NT2/D1 (cell line): ENCODE measurements at regions not wholly inside any gene's neighbourhood (a gene's known extent, or its start where the extent isn't known, plus 50 kb on each side); places are given as distances from the start of the nearest gene placed in this dataset.

Experiments used
- DNase-seq: peaks from one replicate; pipeline ENCODE4 v3.0.0-alpha.2; 2011; ENCODE audit warnings: low read depth, low spot score
- H3K27me3 ChIP-seq: 2 replicates; pipeline ENCODE4 v1.6.0; 2011; ENCODE audit warnings: mild to moderate bottlenecking; ENCODE audit not compliant: insufficient read length, insufficient read depth
- H3K36me3 ChIP-seq: 2 replicates; pipeline ENCODE4 v1.6.1; 2011; ENCODE audit warnings: mild to moderate bottlenecking, low read length, mixed read lengths; ENCODE audit not compliant: insufficient read depth, insufficient read length
- H3K4me1 ChIP-seq: 2 replicates; pipeline ENCODE4 v1.5.1; 2011; ENCODE audit not compliant: insufficient read depth, insufficient read length
- H3K4me3 ChIP-seq: 2 replicates; pipeline ENCODE4 v1.5.1; 2011; ENCODE audit warnings: low read depth; ENCODE audit not compliant: insufficient read length
- H3K9ac ChIP-seq: 2 replicates; pipeline ENCODE4 v1.6.0; 2011; ENCODE audit warnings: low read depth; ENCODE audit not compliant: insufficient read length
- H3K9me3 ChIP-seq: 2 replicates; pipeline ENCODE4 v1.5.1; 2011; ENCODE audit warnings: mild to moderate bottlenecking, low read length; ENCODE audit not compliant: insufficient read depth
- SUZ12 ChIP-seq: IDR thresholded peaks from 2 replicates; pipeline ENCODE4 v1.6.1; 2011; ENCODE audit not compliant: insufficient read length, insufficient read depth; ENCODE audit errors: extremely low read depth
- YY1 ChIP-seq: IDR thresholded peaks from 2 replicates; pipeline ENCODE4 v1.6.1; 2011; ENCODE audit not compliant: insufficient read length, insufficient read depth
- ZNF274 ChIP-seq: IDR thresholded peaks from 2 replicates; pipeline ENCODE4 v1.6.1; 2011; ENCODE audit warnings: mild to moderate bottlenecking, low read depth, low read length

DNA sequence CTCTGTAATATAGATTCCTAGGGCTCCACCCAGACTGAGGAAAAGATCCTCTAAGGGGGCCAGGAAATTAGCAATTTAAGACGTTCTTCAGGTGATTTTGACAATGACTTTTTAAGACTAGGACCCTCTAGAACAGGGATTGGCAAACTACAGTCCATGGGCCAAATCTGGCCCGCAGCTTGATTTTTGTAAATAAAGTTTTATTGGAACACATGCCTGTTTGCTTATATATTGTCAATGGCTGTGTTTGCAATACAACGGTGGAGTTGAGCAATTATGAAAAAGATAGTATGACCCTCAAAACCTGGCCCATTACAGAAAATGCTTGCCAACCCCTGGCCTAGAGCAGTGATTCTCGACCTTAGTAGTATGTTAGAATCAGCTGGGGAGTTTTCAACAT lies 181.9 kb downstream of the SOX9 start:
- H3K4me1 ChIP-seq: no peaks in the 10 kb centered on the region
- TF ChIP-seq YY1 (no peak), SUZ12 (no peak), ZNF274 (no peak)

DNA sequence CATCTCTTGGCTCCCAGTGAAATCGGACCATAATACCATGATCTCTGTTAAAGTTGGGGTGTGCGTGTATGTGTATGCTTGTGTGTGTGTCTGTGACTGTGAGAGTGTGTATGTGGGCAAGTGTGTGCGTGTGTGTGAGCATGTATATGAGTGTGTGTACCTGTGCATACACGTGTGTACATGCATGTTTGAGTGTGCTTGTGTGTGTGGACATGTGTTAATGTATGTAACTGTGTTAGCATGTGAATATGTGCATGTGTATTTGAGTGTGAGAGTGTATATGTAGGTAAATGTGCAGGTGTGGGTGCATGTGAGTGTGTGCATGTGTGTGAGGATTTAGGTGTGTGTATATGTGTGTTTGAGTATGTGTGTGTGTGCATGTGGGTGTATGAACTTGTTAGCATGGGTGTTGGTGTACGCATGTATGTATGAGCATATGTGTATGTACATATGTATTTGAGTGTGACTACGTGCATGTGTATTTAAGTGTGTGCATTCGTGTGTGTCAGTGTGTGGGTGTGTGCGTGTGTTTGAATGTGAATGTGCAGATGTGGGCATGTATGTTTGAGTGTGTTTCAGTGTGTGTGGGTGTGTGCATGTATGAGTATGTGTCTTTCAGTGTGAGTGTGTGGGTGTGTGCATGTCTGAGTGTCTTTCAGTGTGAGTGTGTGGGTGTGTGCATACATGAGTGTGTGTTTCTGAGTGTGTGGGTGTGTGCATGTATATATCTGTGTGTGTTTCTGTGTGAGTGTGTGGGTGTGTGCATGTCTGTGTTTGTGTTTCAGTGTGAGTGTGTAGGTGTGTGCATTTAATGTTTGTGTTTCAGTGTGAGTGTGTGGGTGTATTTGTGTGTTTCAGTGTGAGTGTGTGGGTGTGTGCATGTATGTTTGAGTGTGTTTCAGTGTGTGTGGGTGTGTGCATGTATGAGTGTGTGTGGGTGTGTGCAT lies 183.2 kb downstream of the SOX9 start:
- DNase-seq: no peak
- H3K4me1 ChIP-seq: no peaks in the 10 kb centered on the region
- no peaks in the 10 kb centered on the region for H3K9me3 ChIP-seq
- H3K36me3 ChIP-seq: no peaks in the 10 kb centered on the region
- H3K27me3 ChIP-seq: no peaks in the 10 kb centered on the region
- no peak overlapping the region for H3K4me3 ChIP-seq
- no peak overlapping the region for H3K9ac ChIP-seq
- TF ChIP-seq YY1 (no peak), ZNF274 (no peak), SUZ12 (no peak)

More for the DNA sequence above, 181.9 kb downstream of the SOX9 start:
- DNase-seq: no peak
- Histone ChIP-seq H3K9me3 (no peaks in the 10 kb centered on the region), H3K9ac (no peak overlapping the region), H3K27me3 (no peaks in the 10 kb centered on the region), H3K36me3 (no peaks in the 10 kb centered on the region), H3K4me3 (no peak overlapping the region)

DNA sequence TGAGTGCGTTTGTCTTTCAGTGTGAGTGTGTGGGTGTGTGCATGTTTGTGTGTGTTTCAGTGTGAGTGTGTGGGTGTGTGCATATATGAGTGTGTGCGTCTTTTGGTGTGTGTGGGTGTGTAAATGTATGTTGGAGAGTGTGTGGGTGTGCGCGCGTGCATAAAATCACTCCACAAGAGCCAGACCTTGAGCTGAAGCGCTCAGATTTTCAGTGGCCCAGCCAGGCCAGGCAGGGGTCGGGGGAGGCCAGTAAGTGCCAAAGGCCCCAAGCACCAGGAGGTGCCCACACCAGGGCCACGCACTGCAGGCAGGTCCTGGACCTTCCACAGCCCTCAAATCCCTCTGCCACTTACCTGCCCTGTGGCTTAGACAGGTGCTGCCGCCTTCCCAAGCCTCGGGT lies 184.0 kb downstream of the SOX9 start:
- TF ChIP-seq ZNF274 (no peak), YY1 (no peak), SUZ12 (no peak)
- no peak for DNase-seq
- H3K36me3 ChIP-seq: no peaks in the 10 kb centered on the region
- no peaks in the 10 kb centered on the region for H3K27me3 ChIP-seq
- H3K4me1 ChIP-seq: no peaks in the 10 kb centered on the region
- no peak overlapping the region for H3K9ac ChIP-seq
- H3K9me3 ChIP-seq: no peaks in the 10 kb centered on the region
- no peak overlapping the region for H3K4me3 ChIP-seq

DNA sequence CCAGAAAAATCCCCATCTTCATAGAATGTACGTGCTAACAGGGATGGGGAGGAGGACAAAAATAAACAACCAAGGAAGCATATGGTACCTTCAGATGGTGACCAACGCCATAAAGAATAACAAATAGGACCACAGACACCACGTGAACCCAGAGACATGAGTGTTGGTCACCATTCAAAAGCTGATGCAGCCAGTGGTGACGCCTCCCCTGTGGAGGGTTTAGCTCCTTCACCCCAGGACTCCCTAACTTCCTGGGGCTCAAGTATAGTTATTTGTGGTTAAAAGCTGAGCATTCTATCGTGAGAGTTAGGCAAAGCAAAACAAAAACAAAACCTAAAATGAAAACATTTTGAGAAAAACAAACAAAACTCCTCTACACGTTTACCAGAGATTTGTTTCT lies 184.7 kb downstream of the SOX9 start:
- no peak overlapping the region for H3K4me3 ChIP-seq

DNA sequence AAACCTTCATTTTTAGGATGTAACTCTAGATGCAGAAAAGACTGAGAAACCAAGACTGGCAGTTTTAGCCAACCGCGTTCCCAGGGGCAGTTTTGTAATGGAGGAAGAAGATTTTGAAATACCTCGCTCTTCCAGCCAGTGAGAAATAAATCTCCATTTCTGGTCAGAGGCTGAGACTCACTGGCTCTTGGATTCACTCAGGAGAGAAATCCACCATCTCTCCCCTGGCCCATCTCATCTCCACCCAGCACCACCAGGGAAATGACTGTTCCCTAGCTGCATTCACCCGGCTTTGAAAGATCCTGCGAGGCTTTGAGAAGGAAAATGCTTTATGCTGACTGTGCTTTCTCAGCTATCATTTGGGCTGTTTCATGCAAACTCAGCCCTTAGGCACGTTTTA lies 185.2 kb downstream of the SOX9 start:
- H3K9me3 ChIP-seq: no peaks in the 10 kb centered on the region
- H3K27me3 ChIP-seq: no peaks in the 10 kb centered on the region
- DNase-seq: no peak
- no peaks in the 10 kb centered on the region for H3K36me3 ChIP-seq
- TF ChIP-seq ZNF274: no peak
- TF ChIP-seq YY1: no peak
- TF ChIP-seq SUZ12: no peak
- no peaks in the 10 kb centered on the region for H3K4me1 ChIP-seq
- H3K9ac ChIP-seq: no peak overlapping the region
- no peak overlapping the region for H3K4me3 ChIP-seq

More for the DNA sequence above, 184.7 kb downstream of the SOX9 start:
- H3K4me1 ChIP-seq: no peaks in the 10 kb centered on the region
- H3K27me3 ChIP-seq: no peaks in the 10 kb centered on the region
- H3K36me3 ChIP-seq: no peaks in the 10 kb centered on the region
- H3K9ac ChIP-seq: no peak overlapping the region
- no peak for TF ChIP-seq YY1
- no peak for TF ChIP-seq ZNF274
- TF ChIP-seq SUZ12: no peak
- DNase-seq: no peak
- no peaks in the 10 kb centered on the region for H3K9me3 ChIP-seq

DNA sequence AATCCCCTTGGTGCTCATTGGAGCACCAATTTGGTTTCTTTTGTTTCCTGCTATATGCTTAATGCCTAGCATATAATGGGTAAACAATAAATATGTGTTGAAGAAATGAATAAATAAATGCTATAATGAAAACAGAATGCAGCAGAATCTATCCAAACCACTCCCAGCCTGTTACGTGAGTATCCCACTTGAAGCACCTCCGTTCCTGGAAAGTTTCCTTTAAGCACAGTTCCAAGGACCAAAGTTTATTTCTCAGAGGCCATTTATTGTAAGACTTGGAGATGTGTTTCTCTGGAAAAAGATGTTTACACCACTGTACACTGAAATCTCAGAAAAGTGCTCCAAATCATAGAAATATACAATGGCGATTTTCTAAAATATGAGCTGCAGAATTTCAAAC lies 187.0 kb downstream of the SOX9 start:
- H3K4me3 ChIP-seq: no peak overlapping the region
- H3K9ac ChIP-seq: no peak overlapping the region
- DNase-seq: no peak
- TF ChIP-seq SUZ12 (no peak), ZNF274 (no peak), YY1 (no peak)
- H3K9me3 ChIP-seq: no peaks in the 10 kb centered on the region
- H3K4me1 ChIP-seq: no peaks in the 10 kb centered on the region
- no peaks in the 10 kb centered on the region for H3K36me3 ChIP-seq
- H3K27me3 ChIP-seq: no peaks in the 10 kb centered on the region

DNA sequence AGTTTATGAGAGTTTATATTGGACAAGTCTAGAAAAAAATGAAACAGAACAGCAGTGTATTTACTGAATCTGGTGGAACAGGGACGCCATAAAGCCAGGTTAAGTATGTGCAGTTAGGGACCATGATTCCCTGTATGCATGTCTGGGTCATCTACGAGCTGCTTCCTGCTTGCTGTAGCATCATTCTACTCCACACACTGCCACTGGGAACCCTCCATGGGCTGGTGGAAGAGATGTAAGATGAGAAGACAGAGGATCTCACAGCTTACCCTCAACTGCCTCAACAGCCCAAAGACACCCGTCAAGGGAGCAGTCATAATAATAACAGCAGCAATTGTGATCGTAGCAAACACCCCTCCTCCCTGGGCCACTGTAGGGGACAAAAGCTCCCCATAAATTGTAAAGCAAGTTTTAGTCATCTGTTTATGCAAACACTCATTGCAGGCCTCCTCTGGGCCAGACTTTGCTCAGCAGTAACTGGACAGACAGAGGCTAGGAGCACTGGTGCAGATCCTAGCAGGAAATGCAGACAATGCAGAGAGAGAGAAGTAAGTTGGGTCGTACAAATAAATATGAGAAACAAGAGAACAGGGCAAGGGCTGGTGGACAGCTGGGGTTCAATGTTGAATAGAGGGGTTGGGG lies 188.0 kb downstream of the SOX9 start:
- TF ChIP-seq SUZ12 (no peak), YY1 (no peak), ZNF274 (no peak)
- H3K4me1 ChIP-seq: no peaks in the 10 kb centered on the region
- DNase-seq: no peak
- no peaks in the 10 kb centered on the region for H3K36me3 ChIP-seq
- H3K27me3 ChIP-seq: no peaks in the 10 kb centered on the region
- no peak overlapping the region for H3K4me3 ChIP-seq
- no peak overlapping the region for H3K9ac ChIP-seq
- no peaks in the 10 kb centered on the region for H3K9me3 ChIP-seq
